ENCODE measurements at regions not wholly inside any gene's neighbourhood (a gene's known extent, or its start where the extent isn't known, plus 50 kb on each side); places are given as distances from the start of the nearest gene placed in this dataset.

GRCh38 chr12:113755098-113755497, 211.0 kb downstream of the RBM19 start:
- Mint-ChIP-seq H3K4me3 (no peak overlapping the region), H3K27me3 (ENCODE audit: low read depth) (peaks cover 58% of the 10 kb centered on the region), H3K27ac (no peak overlapping the region), H3K9me3 (peaks cover 11 to 19% of the 10 kb centered on the region in 2 experiments), H3K4me1 (peaks cover 10 to 13% of the 10 kb centered on the region in 2 experiments; a peak in 3 of 4 replicates), H3K36me3 (ENCODE audit: insufficient read depth in 1 of 3, low read depth in 3 of 3) (peaks cover 6 to 26% (median 15%) of the 10 kb centered on the region in 3 experiments; a peak in 4 of 7 replicates)
- Histone ChIP-seq H3K27ac (ENCODE audit: insufficient read length, low read depth, low read length) (no peak overlapping the region), H2AK5ac (ENCODE audit: insufficient read length, low read length) (no peak overlapping the region), H4K20me1 (ENCODE audit: control insufficient read depth, insufficient read depth, insufficient read length) (no peaks in the 10 kb centered on the region), H3K4ac (ENCODE audit: low read depth, low read length) (no peak overlapping the region), H3K23me2 (ENCODE audit: insufficient read length, low read depth, low read length, poor library complexity, severe bottlenecking) (no peaks in the 10 kb centered on the region), H3K23ac (ENCODE audit: insufficient read length, low read depth, low read length) (no peak overlapping the region), H4K8ac (replicated peaks; ENCODE audit: insufficient read length, low read depth, low read length) (no peak overlapping the region), H3K27me3 (ENCODE audit: insufficient read depth, low read length) (no peaks in the 10 kb centered on the region), H2BK120ac (ENCODE audit: low read depth, low read length, poor library complexity, severe bottlenecking) (no peak overlapping the region), H3K56ac (ENCODE audit: insufficient read length, low read depth, low read length) (no peak overlapping the region), H3K14ac (ENCODE audit: insufficient read depth, low read length) (no peak overlapping the region; the same call in 1 of the 2 replicates), H3K4me1 (ENCODE audit: insufficient read depth, low read length) (no peaks in the 10 kb centered on the region), H3K18ac (ENCODE audit: insufficient read length, low read depth, low read length) (no peak overlapping the region), H3T11ph (ENCODE audit: low read length) (no peak overlapping the region), H2AFZ (ENCODE audit: low read length) (no peak overlapping the region), H4K91ac (ENCODE audit: insufficient read length, low read depth, low read length) (no peak overlapping the region), H3K9me3 (ENCODE audit: control insufficient read depth, low read depth, low read length) (no peaks in the 10 kb centered on the region), H2BK5ac (ENCODE audit: insufficient read length, low read length) (no peak overlapping the region), H3K9ac (ENCODE audit: extremely low read depth, insufficient read length, low read length) (no peak overlapping the region), H4K5ac (ENCODE audit: insufficient read length, low read depth, low read length) (no peak overlapping the region), H2BK20ac (ENCODE audit: low read depth, low read length, poor library complexity, severe bottlenecking) (no peak overlapping the region), H2BK12ac (ENCODE audit: insufficient read length, low read depth, low read length) (no peak overlapping the region), H3K79me1 (ENCODE audit: insufficient read depth, low read depth, low read length, poor library complexity, severe bottlenecking) (no peaks in the 10 kb centered on the region), H2BK15ac (ENCODE audit: low read depth, low read length) (no peak overlapping the region), H3K4me2 (ENCODE audit: insufficient read depth, insufficient read length, low read length) (no peak overlapping the region), H3K79me2 (ENCODE audit: insufficient read depth, low read length) (no peaks in the 10 kb centered on the region)
- no peak for TF ChIP-seq CTCF (conservative IDR thresholded peaks at IDR 0.05)
- DNase-seq: no peak
- WGBS (ENCODE audit: extremely low coverage, insufficient read length, low lambda C conversion rate): no CpG with 5 or more reads among the region's 5 CpGs

All from H9 (cell line).